HepG2 (cell line): ENCODE measurements at regions not wholly inside any gene's neighbourhood (a gene's known extent, or its start where the extent isn't known, plus 50 kb on each side); places are given as distances from the start of the nearest gene placed in this dataset.

ENCODE experiments used
- CREM ChIP-seq, 2 experiments: sonication (generic) in 1 of 2; formaldehyde crosslinking in 1 of 2; IDR thresholded peaks; 2 replicates each; pipeline versions ENCODE4 v1.4.0 to v1.6.1; 2016 to 2020; ENCODE audit warnings: antibody characterized with exemption in 1 of 2, mild to moderate bottlenecking in 1 of 2, missing genetic modification reagents in 1 of 2
- CTCF ChIP-seq: sonication (generic); formaldehyde crosslinking; IDR thresholded peaks from 2 replicates; pipeline ENCODE4 v1.5.0; 2020; ENCODE audit warnings: mild to moderate bottlenecking, missing genetic modification reagents, moderate library complexity
- HOXA7 ChIP-seq: sonication (generic); formaldehyde crosslinking; IDR thresholded peaks from 2 replicates; pipeline ENCODE4 v1.8.1; 2022; ENCODE audit warnings: mild to moderate bottlenecking, missing genetic modification reagents, moderate library complexity
- MAFF ChIP-seq: IDR thresholded peaks from 2 replicates; pipeline ENCODE4 v1.6.1; 2011; ENCODE audit warnings: low read depth, low read length, improper control_type of control experiment
- SIN3A ChIP-seq: IDR thresholded peaks from 2 replicates; pipeline ENCODE4 v1.6.1; 2011; ENCODE audit warnings: low read depth, mild to moderate bottlenecking, control low read depth, low read length, borderline replicate concordance
- TGIF2 ChIP-seq: IDR thresholded peaks from 2 replicates; pipeline ENCODE4 v1.6.1; 2016; ENCODE audit warnings: control low read depth, missing compliant biosample characterization
- ZMAT3 ChIP-seq: sonication (generic); formaldehyde crosslinking; conservative IDR thresholded peaks from 2 replicates; pipeline ENCODE4 v1.7.0; 2021; ENCODE audit warnings: missing genetic modification reagents
- ZNF563 ChIP-seq: sonication (generic); formaldehyde crosslinking; IDR thresholded peaks from 2 replicates; pipeline ENCODE4 v1.8.0; 2022; ENCODE audit warnings: mild to moderate bottlenecking, moderate library complexity, missing genetic modification reagents

DNA sequence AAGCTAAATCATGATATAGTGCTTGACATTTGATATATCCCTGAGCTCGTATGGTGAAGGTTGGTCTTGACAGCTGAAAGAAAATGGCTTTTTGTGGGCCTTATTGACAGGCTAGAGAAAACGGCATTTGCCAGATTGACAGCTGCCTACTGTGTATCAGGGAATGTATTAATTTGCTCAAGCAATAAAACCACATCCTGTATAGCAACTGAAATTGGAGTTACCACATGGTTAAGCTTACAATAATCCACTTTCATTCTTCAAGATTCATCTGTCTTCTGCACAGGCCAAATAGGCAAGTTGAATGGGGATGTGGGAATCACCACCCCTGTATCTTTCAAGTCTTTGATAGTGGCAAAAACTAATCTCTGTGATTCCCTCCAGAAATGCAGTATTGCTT lies 76.2 kb upstream of the IL2 start:
- TF ChIP-seq MAFF (no peak), CTCF (CRISPR knock-in tag) (no peak), ZNF563 (no peak), SIN3A (no peak), CREM (IDR thresholded peaks at IDR 0.05) (no peak), CREM (CRISPR knock-in tag; IDR thresholded peaks at IDR 0.05) (no peak), HOXA7 (CRISPR knock-in tag) (no peak), TGIF2 (CRISPR knock-in tag) (no peak), ZMAT3 (no peak)
